GM18499 (cell line): ENCODE measurements at regions not wholly inside any gene's neighbourhood (a gene's known extent, or its start where the extent isn't known, plus 50 kb on each side); places are given as distances from the start of the nearest gene placed in this dataset.

ENCODE experiments used
- ATAC-seq: cut with Tn5 transposase; IDR thresholded peaks from one replicate; pipeline ENCODE4 v1.9.1; 2021; ENCODE audit warnings: moderate number of reproducible peaks; ENCODE audit not compliant: insufficient read depth, unreplicated experiment

- ATAC-seq: no peak
Measured at GRCh38 chr6:159373670-159374069, 204.5 kb downstream of the FNDC1 start.

GRCh38 chr6:159372333-159372732 lies 203.1 kb downstream of the FNDC1 start:
- no peak for ATAC-seq

- no peak for ATAC-seq
Measured at GRCh38 chr6:159360306-159360705, 191.1 kb downstream of the FNDC1 start.

GRCh38 chr6:159359581-159360297 lies 190.5 kb downstream of the FNDC1 start:
- ATAC-seq: no peak

- no peak for ATAC-seq
Measured at GRCh38 chr6:159358562-159358961, 189.4 kb downstream of the FNDC1 start.

GRCh38 chr6:159357211-159357915 lies 188.2 kb downstream of the FNDC1 start:
- ATAC-seq: no peak

- no peak for ATAC-seq
Measured at GRCh38 chr6:159353193-159353592, 184.0 kb downstream of the FNDC1 start.

GRCh38 chr6:159351707-159352106 lies 182.5 kb downstream of the FNDC1 start:
- no peak for ATAC-seq

GRCh38 chr6:159349915-159350314 lies 180.7 kb downstream of the FNDC1 start:
- ATAC-seq: no peak

GRCh38 chr6:159343709-159344108 lies 174.5 kb downstream of the FNDC1 start:
- no peak for ATAC-seq

- no peak for ATAC-seq
Measured at GRCh38 chr6:159342146-159342545, 172.9 kb downstream of the FNDC1 start.

GRCh38 chr6:159334068-159334467 lies 164.9 kb downstream of the FNDC1 start:
- no peak for ATAC-seq

GRCh38 chr6:159331451-159331850 lies 162.3 kb downstream of the FNDC1 start:
- ATAC-seq: no peak

GRCh38 chr6:159329081-159329480 lies 159.9 kb downstream of the FNDC1 start:
- ATAC-seq: no peak

GRCh38 chr6:159328052-159328451 lies 158.9 kb downstream of the FNDC1 start:
- no peak for ATAC-seq

GRCh38 chr6:159325476-159325875 lies 156.3 kb downstream of the FNDC1 start:
- no peak for ATAC-seq

GRCh38 chr6:159324596-159324995 lies 155.4 kb downstream of the FNDC1 start:
- ATAC-seq: no peak
